M059J (cell line): ENCODE measurements at regions not wholly inside any gene's neighbourhood (a gene's known extent, or its start where the extent isn't known, plus 50 kb on each side); places are given as distances from the start of the nearest gene placed in this dataset.
A peak's percentile ranks its signal among the peaks of the same experiment; 100 is the strongest.
"Not testable (repeated sequence)": the region's sequence is repeated elsewhere in the genome, so short reads cannot be mapped to it uniquely, and the experiment has no call there.

Experiments
- DNase-seq: peaks from one replicate; pipeline ENCODE4 v3.0.0-alpha.2; 2012; ENCODE audit warnings: low read depth

GRCh38 chr2:215832791-215833190 lies 180.6 kb downstream of the MREG start:
- no peak for DNase-seq

GRCh38 chr2:215831296-215831913 lies 181.9 kb downstream of the MREG start:
- DNase-seq, result no peak

- peak; percentile 86 for DNase-seq
These were observed 183.0 kb downstream of the MREG start for GRCh38 chr2:215830304-215830703.

- DNase-seq, result no peak
These were observed 184.1 kb downstream of the MREG start for GRCh38 chr2:215829261-215829660.

GRCh38 chr2:215828528-215829184 lies 184.7 kb downstream of the MREG start:
- peak; percentile 77 for DNase-seq

- DNase-seq, result no peak
These were observed 186.4 kb downstream of the MREG start for GRCh38 chr2:215826838-215827441.

GRCh38 chr2:215826376-215826775 lies 187.0 kb downstream of the MREG start:
- DNase-seq, result peak; percentile 37

GRCh38 chr2:215825707-215826106 lies 187.6 kb downstream of the MREG start:
- DNase-seq, result no peak

- DNase-seq, result not testable (repeated sequence)
These were observed 192.1 kb downstream of the MREG start for GRCh38 chr2:215821298-215821697.

GRCh38 chr2:215819713-215820112 lies 193.6 kb downstream of the MREG start:
- not testable (repeated sequence) for DNase-seq

GRCh38 chr2:215817046-215817445 lies 196.3 kb downstream of the MREG start:
- DNase-seq, result no peak

GRCh38 chr2:215816424-215816823 lies 196.9 kb downstream of the MREG start:
- DNase-seq, result no peak

- DNase-seq, result no peak
These were observed 197.4 kb downstream of the MREG start for GRCh38 chr2:215815960-215816359.

- peak; percentile 57 for DNase-seq
These were observed 200.4 kb downstream of the MREG start for GRCh38 chr2:215812966-215813365.

GRCh38 chr2:215811409-215812345 lies 201.7 kb downstream of the MREG start:
- no peak for DNase-seq

- DNase-seq, result no peak
These were observed 202.3 kb downstream of the MREG start for GRCh38 chr2:215811003-215811402.

GRCh38 chr2:215808996-215809395 lies 204.4 kb downstream of the MREG start:
- no peak for DNase-seq

- no peak for DNase-seq
These were observed 205.2 kb downstream of the MREG start for GRCh38 chr2:215808194-215808593.

GRCh38 chr2:215805493-215805892 lies 207.9 kb downstream of the MREG start:
- DNase-seq, result no peak

GRCh38 chr2:215803150-215803549 lies 210.2 kb downstream of the MREG start:
- DNase-seq, result no peak

- peak; percentile 29 for DNase-seq
These were observed 214.2 kb downstream of the MREG start for GRCh38 chr2:215799194-215799593.

- peak; percentile 61 for DNase-seq
These were observed 215.7 kb downstream of the MREG start for GRCh38 chr2:215797676-215798075.
